Neural cell (in vitro differentiated cells): ENCODE measurements at regions not wholly inside any gene's neighbourhood (a gene's known extent, or its start where the extent isn't known, plus 50 kb on each side); places are given as distances from the start of the nearest gene placed in this dataset.

Experiments used
- CTCF ChIP-seq: fragments of 450-650 bp; IDR thresholded peaks from 2 replicates; pipeline ENCODE4 v1.5.1; 2014; ENCODE audit warnings: antibody characterized with exemption, mild to moderate bottlenecking, moderate library complexity; ENCODE audit not compliant: poor library complexity, severe bottlenecking
- EP300 ChIP-seq: fragments of 450-650 bp; conservative IDR thresholded peaks from 2 replicates; pipeline ENCODE4 v1.6.1; 2014; ENCODE audit warnings: antibody characterized with exemption, mild to moderate bottlenecking, moderate library complexity; ENCODE audit not compliant: poor library complexity, severe bottlenecking
- EZH2 ChIP-seq: fragments of 200-600, 300-800 bp; shearing (Covaris generic), sonication (generic); IDR thresholded peaks from 2 replicates; pipeline ENCODE4 v1.6.1; 2014; ENCODE audit warnings: antibody characterized with exemption, low read length, borderline replicate concordance, mild to moderate bottlenecking; ENCODE audit not compliant: insufficient read depth, poor library complexity, severe bottlenecking
- MXI1 ChIP-seq: fragments of 450-650 bp; conservative IDR thresholded peaks from 2 replicates; pipeline ENCODE4 v1.6.1; 2014; ENCODE audit warnings: antibody characterized with exemption, mild to moderate bottlenecking; ENCODE audit not compliant: poor library complexity, severe bottlenecking
- POLR2AphosphoS5 ChIP-seq: IDR thresholded peaks from 2 replicates; pipeline ENCODE4 v1.6.1; 2012
- RAD21 ChIP-seq: fragments of 450-650 bp; conservative IDR thresholded peaks from 2 replicates; pipeline ENCODE4 v1.6.1; 2014; ENCODE audit warnings: antibody characterized with exemption, mild to moderate bottlenecking, moderate library complexity
- REST ChIP-seq: IDR thresholded peaks from 2 replicates; pipeline ENCODE4 v1.6.1; 2012; ENCODE audit warnings: borderline replicate concordance
- SMC3 ChIP-seq: fragments of 450-650 bp; conservative IDR thresholded peaks from 2 replicates; pipeline ENCODE4 v1.6.1; 2014; ENCODE audit warnings: antibody characterized with exemption, mild to moderate bottlenecking, moderate library complexity; ENCODE audit not compliant: poor library complexity
- TAF1 ChIP-seq: IDR thresholded peaks from 2 replicates; pipeline ENCODE4 v1.6.1; 2012; ENCODE audit warnings: low read depth

GRCh38 chr1:242662886-242663285 is 138.4 kb upstream of the PLD5 start:
- TF ChIP-seq CTCF (no peak), SMC3 (no peak), TAF1 (no peak), RAD21 (no peak), EZH2 (no peak), EP300 (no peak), POLR2AphosphoS5 (no peak), REST (no peak), MXI1 (no peak)
